PC-9 (cell line): ENCODE measurements at regions not wholly inside any gene's neighbourhood (a gene's known extent, or its start where the extent isn't known, plus 50 kb on each side); places are given as distances from the start of the nearest gene placed in this dataset.

Source experiments
- EZH2 ChIP-seq: fragments of 200-600 bp; sonication (generic); IDR thresholded peaks from 2 replicates; pipeline ENCODE4 v1.8.0; 2017; ENCODE audit warnings: antibody characterized with exemption, low read depth
- TF ChIP-seq, protein P1 (sequence below): fragments of 200-600 bp; sonication (generic); conservative IDR thresholded peaks from 2 replicates; pipeline ENCODE4 v1.6.1; 2017; ENCODE audit warnings: mixed run types, antibody characterized with exemption, mild to moderate bottlenecking, moderate library complexity

DNA sequence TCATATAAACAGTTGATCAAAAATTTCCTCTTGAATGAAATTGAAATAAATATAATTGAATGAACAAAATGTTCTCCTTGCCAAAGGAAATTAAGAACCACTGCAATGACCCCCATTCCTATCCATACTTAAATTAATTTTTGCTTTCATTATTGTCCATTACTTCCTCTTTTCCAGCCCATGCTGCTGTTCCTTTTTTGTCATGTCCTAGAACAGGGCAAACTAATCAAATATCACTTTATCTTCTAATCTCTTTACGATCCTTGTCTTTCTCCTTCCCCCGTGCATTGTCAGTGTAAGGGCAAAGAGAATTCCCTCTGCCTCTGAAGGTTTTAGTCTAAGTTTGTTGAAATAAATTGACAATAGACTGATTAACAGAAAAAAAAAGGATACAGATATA lies 203.0 kb downstream of the CENPC start:
- TF ChIP-seq, protein P1, sequence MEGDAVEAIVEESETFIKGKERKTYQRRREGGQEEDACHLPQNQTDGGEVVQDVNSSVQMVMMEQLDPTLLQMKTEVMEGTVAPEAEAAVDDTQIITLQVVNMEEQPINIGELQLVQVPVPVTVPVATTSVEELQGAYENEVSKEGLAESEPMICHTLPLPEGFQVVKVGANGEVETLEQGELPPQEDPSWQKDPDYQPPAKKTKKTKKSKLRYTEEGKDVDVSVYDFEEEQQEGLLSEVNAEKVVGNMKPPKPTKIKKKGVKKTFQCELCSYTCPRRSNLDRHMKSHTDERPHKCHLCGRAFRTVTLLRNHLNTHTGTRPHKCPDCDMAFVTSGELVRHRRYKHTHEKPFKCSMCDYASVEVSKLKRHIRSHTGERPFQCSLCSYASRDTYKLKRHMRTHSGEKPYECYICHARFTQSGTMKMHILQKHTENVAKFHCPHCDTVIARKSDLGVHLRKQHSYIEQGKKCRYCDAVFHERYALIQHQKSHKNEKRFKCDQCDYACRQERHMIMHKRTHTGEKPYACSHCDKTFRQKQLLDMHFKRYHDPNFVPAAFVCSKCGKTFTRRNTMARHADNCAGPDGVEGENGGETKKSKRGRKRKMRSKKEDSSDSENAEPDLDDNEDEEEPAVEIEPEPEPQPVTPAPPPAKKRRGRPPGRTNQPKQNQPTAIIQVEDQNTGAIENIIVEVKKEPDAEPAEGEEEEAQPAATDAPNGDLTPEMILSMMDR, result no peak
- TF ChIP-seq EZH2, result no peak
